ENCODE measurements at regions not wholly inside any gene's neighbourhood (a gene's known extent, or its start where the extent isn't known, plus 50 kb on each side); places are given as distances from the start of the nearest gene placed in this dataset.
"Not testable (repeated sequence)": the region's sequence is repeated elsewhere in the genome, so short reads cannot be mapped to it uniquely, and the experiment has no call there.

GRCh38 chr10:36479073-36479472, 646.3 kb upstream of the ANKRD30A start:
- DNase-seq: no peak

DNA sequence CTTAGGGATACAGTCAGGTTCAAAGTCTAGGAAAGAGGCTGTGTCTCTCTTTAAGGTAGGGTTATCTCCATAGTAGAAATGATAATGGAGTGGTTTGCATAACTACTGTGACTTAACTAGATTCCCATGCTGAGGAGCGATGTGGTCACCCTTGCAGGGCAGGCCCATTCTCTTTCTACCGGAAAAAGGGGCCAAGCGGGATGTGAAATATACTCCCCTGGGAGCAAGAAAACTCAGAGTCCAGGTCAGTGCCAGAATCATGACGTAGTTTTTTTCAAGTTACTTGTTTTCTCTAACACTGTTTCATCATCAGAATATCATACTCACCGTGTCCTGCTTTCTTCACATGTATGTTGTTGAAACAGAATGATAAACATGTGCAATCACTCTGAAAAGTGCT, 649.0 kb upstream of the ANKRD30A start:
- DNase-seq: no peak

- no peak for DNase-seq
Observed at GRCh38 chr10:36475746-36476145, 649.7 kb upstream of the ANKRD30A start.

- no peak for DNase-seq
Observed at GRCh38 chr10:36474456-36474855, 650.9 kb upstream of the ANKRD30A start.

GRCh38 chr10:36473122-36473521, 652.3 kb upstream of the ANKRD30A start:
- DNase-seq: no peak

- peak; percentile 22 for DNase-seq
Observed at GRCh38 chr10:36469585-36469984, 655.8 kb upstream of the ANKRD30A start.

DNA sequence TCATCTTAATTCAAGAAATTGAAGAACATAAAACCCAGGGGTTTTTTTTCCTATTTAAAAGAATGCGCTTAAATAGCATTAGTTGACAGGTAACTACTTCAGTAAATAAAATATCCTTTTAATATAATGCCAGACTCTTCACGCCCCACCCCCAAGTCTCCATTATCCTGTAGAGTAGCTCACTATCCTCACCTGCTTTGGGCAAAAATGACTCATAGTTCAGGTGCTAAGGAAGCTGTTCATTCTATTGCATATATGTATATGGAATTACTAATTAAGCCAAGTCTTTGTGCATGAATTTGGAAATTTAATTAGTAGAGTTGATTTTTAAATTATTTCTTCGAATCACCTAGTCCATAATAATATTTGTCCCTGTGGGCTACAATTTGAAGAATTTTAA, 656.8 kb upstream of the ANKRD30A start:
- DNase-seq: no peak

DNA sequence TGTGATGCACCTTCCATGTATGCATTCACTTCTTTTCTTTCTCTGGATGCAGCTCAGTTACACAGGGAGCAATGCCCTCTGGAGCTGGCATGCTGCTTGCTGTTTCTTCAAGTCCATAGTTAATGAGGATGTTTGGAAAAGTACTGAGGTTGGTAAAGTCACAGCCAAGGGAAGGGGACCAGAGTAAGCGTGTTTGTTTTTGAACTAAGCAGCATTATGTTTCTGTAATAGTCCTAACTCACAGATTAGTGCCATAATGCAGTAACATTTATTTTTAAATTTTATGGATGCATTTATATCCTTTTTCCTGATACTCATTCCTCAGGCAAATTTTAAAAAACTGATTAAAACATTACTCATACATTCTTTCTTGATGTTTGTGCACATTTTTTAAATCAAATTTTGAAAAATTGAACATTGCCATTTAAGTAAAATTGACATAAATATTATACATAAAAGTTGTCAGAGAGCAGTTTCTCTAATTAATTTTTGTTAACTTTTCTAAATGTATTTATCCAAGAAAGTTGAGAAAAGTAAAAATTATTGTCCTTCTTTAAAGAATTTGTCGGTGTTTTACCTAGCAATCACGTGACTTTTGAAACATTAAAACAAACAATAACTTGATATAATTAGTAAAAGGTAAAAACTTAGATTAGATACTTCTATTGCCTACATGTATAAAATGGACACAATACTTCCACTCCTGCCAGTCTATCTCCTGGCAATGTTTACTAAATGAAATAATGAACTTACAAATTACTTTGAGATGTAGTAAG, 659.6 kb upstream of the ANKRD30A start:
- DNase-seq: no peak

DNA sequence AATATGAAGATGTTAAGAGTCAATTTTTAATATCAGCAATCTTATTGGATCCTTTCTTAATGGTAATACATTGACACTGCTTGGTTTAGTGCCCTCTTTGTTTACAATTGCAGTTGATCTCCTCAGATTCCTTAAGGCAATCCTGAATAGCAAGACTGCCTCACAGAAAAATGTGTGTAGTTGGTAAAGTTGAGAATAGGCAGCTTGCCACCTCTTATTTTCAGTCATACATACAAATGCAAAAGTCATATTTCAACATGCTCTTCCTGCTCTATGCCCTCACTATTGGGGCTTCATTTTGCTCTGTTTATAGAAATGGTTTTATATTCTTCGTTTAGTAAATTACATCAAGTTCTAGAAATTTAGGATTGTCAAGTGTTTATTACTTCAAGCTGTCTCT, 661.1 kb upstream of the ANKRD30A start:
- no peak for DNase-seq

DNA sequence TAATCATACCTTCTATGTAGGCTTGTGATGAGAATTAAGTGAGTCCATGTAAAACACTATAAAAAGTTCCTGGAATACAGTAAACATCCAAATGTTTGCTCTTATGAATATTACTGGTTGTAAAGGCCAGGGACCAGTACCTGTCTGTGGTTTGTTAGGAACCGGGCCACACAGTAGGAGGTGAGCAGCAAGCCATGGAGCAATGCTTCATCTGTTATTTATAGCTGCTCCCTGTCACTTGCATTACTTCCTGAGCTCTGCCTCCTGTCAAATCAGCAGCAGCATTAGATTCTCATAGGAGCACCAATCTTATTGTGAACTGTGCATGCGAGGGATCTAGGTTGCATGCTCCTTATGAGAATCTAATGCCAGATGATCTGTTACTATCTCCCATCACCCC, 662.0 kb upstream of the ANKRD30A start:
- no peak for DNase-seq

DNA sequence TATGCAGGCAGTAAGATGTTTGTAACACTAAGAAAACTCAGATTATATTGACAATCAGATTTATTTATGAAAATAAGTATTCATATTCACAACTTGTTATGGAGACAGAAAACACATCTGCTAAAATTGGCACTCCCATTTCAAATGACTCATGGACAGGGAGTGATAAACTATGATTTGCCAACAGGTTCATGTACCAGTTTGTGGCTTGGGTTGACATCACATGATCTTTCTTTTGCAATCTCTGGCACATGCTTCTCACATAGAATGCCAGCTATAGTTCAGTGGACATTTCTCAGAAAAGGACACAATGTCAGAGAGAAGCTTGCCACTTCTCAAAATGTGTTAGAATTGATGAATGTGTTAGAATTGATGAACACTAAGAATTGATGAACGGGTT, 663.2 kb upstream of the ANKRD30A start:
- no peak for DNase-seq

GRCh38 chr10:36458437-36458836, 667.0 kb upstream of the ANKRD30A start:
- not testable (repeated sequence) for DNase-seq

- DNase-seq: no peak
Observed at GRCh38 chr10:36457751-36458150, 667.6 kb upstream of the ANKRD30A start.

- no peak for DNase-seq
Observed at GRCh38 chr10:36455526-36456133, 669.8 kb upstream of the ANKRD30A start.

GRCh38 chr10:36452851-36453250, 672.5 kb upstream of the ANKRD30A start:
- no peak for DNase-seq

- no peak for DNase-seq
Observed at GRCh38 chr10:36451391-36451970, 673.9 kb upstream of the ANKRD30A start.

- DNase-seq: no peak
Observed at GRCh38 chr10:36450380-36450779, 675.0 kb upstream of the ANKRD30A start.

DNA sequence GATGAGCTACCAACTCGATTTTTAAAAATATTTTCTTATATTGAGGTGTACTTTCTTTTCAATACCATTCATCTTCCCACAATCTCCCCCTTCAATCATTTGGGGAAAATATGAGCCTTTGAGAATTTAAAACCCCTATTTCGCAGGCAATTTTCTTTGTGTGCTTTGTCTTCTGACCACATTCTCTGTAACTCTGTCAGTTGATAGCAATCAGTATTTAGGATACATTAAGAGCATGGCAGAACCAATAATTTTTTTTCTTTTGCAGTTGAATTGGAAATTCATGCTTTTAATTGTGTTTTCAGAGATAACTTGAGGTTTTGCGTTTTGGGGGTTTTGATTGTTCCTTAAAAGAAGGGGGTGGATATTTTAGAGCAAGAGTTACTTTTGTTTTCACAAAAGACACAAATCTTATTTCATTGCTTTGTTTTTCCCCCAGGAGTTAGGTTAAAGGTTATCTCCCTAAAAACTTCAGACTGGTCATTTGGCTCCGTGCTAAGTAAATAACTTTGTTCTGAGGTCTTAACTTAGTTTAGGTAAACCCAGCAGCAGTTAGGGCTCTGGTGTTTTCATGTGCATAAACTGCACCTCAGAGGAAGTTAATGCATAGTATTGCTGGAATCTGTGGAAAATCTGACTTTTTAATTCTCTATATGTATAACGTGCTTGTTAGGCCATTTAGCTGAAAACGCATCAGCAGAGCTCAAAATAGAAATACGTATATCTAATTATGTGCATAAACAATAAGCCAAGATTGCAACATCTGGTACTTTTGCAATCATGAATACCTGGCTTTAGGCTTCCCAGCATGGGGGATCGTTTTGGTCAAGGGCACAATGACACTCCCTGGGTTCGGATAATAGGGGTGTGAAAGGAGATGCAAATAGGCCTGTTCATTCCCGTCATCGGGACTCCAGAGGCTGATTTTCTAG, 676.4 kb upstream of the ANKRD30A start:
- no peak for DNase-seq

- DNase-seq: no peak
Observed at GRCh38 chr10:36446881-36447280, 678.5 kb upstream of the ANKRD30A start.

GRCh38 chr10:36443233-36443632, 682.2 kb upstream of the ANKRD30A start:
- no peak for DNase-seq

DNA sequence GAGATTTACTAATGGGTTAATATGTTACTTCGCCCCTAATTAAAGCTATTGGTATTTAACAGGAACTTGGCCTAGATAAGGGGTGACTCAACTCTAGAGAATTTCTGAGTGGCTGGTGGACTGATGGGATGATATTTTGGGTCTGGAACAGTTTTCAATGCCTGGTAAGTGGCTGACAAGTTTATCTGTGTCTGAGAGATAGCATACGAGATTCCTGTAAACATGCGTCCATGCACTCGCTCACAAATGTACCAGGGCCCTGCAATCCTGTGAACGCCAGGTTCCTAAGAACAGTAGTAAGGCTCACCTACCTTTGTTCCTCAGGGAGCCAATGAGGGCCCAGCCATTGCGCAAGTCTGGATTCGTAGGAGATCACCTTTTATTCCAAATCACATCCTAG, 683.8 kb upstream of the ANKRD30A start:
- DNase-seq: peak; percentile 56

- DNase-seq: no peak
Observed at GRCh38 chr10:36440539-36440938, 684.9 kb upstream of the ANKRD30A start.

DNA sequence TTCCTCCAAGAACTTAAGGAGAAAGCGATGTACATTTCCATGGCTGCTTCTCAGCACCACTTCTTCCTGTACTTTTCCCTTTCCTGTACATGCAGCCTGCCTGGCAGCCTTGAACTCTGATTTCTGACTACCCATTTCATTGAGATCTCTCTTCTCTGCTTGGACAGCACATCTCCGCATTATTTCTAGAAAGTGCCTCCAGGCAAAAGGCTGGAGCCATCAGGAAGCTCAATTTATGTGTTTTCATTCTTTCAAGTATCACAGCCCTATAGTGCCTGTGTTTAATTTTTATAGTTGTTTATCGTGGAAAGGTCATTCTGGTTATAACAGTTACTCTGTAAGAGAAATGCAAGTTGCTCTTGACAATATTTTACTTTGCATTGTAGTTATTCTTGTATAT, 688.0 kb upstream of the ANKRD30A start:
- DNase-seq: no peak

Measured in kidney glomerular epithelial cell (primary cell).